ENCODE measurements at regions not wholly inside any gene's neighbourhood (a gene's known extent, or its start where the extent isn't known, plus 50 kb on each side); places are given as distances from the start of the nearest gene placed in this dataset.

DNA sequence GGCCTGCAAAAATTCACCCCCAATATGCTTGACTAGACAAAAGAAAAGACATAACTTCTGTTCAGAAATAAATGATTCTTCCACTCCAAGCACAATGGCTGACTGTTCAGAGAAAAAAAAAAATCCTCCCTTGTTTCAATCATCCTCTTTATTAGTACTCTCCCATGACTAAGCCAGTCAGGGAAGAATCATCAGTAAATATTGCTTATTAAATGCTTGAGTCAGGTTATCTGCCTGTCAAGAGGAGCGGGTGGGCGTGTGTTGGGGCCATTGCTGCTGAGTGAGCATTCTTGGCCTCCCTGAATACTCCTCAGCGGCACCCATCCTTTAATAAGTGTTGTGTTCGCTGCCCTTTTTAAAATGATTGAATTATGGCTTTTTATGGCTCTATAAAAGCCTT, 1334.8 kb upstream of the CELF4 start:
- Histone ChIP-seq H3K36me3 (no peaks in the 10 kb centered on the region), H3K4me1 (no peaks in the 10 kb centered on the region), H3K27me3 (no peaks in the 10 kb centered on the region), H3K27ac (no peak overlapping the region), H3K4me3 (no peak overlapping the region), H3K9me3 (no peaks in the 10 kb centered on the region)
- no peak for DNase-seq (ENCODE audit: low spot score in 2 of 2)
- WGBS, 2 donors = 36 to 49% methylated on average over 4 of the region's 4 CpGs
- TF ChIP-seq POLR2A (IDR thresholded peaks at IDR 0.05) = no peak
- TF ChIP-seq EP300 (IDR thresholded peaks at IDR 0.05) = no peak
- TF ChIP-seq, protein P1, sequence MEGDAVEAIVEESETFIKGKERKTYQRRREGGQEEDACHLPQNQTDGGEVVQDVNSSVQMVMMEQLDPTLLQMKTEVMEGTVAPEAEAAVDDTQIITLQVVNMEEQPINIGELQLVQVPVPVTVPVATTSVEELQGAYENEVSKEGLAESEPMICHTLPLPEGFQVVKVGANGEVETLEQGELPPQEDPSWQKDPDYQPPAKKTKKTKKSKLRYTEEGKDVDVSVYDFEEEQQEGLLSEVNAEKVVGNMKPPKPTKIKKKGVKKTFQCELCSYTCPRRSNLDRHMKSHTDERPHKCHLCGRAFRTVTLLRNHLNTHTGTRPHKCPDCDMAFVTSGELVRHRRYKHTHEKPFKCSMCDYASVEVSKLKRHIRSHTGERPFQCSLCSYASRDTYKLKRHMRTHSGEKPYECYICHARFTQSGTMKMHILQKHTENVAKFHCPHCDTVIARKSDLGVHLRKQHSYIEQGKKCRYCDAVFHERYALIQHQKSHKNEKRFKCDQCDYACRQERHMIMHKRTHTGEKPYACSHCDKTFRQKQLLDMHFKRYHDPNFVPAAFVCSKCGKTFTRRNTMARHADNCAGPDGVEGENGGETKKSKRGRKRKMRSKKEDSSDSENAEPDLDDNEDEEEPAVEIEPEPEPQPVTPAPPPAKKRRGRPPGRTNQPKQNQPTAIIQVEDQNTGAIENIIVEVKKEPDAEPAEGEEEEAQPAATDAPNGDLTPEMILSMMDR (IDR thresholded peaks at IDR 0.05) = no peak

DNA sequence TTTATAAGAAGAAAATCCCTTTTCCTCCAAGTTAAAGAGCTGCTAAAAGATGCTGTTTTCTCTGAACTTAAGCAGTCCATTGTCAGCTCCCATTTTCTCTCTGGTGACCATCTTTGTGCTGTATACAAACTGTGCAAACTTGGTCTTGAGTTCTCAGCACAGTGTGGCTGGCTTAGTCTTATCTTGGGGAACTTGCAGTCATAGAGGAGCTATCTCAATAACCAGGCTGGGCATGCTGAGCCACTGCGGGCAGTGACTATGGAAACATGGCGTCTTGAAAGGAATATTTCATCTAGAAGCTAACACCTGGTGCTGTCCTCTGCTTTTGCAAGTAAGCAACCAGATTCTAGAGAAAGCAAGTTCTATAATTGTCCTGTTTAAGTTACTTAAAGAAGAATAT, 1334.4 kb upstream of the CELF4 start:
- 87 to 98% methylated on average over 2 of the region's 2 CpGs for WGBS, 2 donors
- Histone ChIP-seq H3K27ac (no peak overlapping the region), H3K27me3 (no peaks in the 10 kb centered on the region), H3K4me1 (no peaks in the 10 kb centered on the region), H3K4me3 (no peak overlapping the region), H3K9me3 (no peaks in the 10 kb centered on the region), H3K36me3 (no peaks in the 10 kb centered on the region)
- no peak for DNase-seq (ENCODE audit: low spot score in 2 of 2)
- TF ChIP-seq EP300 (IDR thresholded peaks at IDR 0.05) (no peak), POLR2A (IDR thresholded peaks at IDR 0.05) (no peak)
- TF ChIP-seq, protein P1 (IDR thresholded peaks at IDR 0.05) = no peak

DNA sequence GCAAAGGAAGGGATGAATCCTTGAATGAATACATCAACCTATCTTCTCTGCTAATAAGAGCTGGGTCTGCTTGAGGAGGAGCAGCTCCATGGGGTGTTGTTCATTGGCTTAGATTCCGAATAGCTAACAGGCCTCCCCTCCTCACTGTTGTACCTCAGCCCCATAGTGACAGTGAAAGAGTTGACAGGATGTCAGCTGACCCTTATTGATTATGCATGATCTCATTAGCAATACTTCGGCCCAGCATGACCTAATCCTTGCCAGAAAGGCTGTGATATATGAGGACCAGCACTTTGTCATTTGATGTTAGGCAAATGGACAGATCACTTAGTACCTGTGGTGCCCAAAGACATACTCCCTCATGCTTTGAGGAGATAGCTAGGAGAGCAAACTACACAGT, 1333.7 kb upstream of the CELF4 start:
- H3K4me3 ChIP-seq = no peak overlapping the region
- no peak overlapping the region for H3K27ac ChIP-seq
- no peaks in the 10 kb centered on the region for H3K4me1 ChIP-seq
- no peaks in the 10 kb centered on the region for H3K9me3 ChIP-seq
- H3K36me3 ChIP-seq = no peaks in the 10 kb centered on the region
- H3K27me3 ChIP-seq = no peaks in the 10 kb centered on the region
- WGBS, 2 donors = 79 to 89% methylated on average over 2 of the region's 2 CpGs
- TF ChIP-seq POLR2A (IDR thresholded peaks at IDR 0.05) (no peak), EP300 (IDR thresholded peaks at IDR 0.05) (no peak)
- TF ChIP-seq, protein P1 (IDR thresholded peaks at IDR 0.05) = no peak
- no peak for DNase-seq (ENCODE audit: low spot score in 2 of 2)

DNA sequence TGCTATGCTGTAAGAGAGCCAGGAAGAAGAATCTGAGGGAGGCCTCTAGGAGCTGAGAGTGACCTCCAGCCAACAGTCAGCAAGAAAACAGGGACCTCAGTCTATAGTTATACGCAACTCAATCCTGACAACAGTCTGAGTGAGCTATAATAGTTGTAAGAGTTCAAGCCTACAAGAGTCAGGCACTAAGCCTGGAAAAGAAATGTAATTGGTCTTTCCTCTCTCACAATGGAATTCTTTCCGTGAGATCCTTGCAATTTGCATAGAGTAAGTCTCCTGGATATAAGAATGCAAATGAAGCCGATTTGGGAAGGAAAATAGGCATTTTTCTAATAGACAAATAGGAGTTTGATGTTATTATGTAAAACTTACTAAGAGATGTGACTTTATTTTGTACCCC, 1332.6 kb upstream of the CELF4 start:
- no peak overlapping the region for H3K4me3 ChIP-seq
- TF ChIP-seq POLR2A (IDR thresholded peaks at IDR 0.05) (no peak), EP300 (IDR thresholded peaks at IDR 0.05) (no peak)
- TF ChIP-seq, protein P1 (IDR thresholded peaks at IDR 0.05) = no peak
- no peaks in the 10 kb centered on the region for H3K27me3 ChIP-seq
- H3K27ac ChIP-seq = no peak overlapping the region
- no peaks in the 10 kb centered on the region for H3K4me1 ChIP-seq
- WGBS, 2 donors = 55 to 83% methylated on average over 3 of the region's 3 CpGs
- H3K9me3 ChIP-seq = no peaks in the 10 kb centered on the region
- H3K36me3 ChIP-seq = no peaks in the 10 kb centered on the region
- DNase-seq (ENCODE audit: low spot score in 2 of 2) = no peak

DNA sequence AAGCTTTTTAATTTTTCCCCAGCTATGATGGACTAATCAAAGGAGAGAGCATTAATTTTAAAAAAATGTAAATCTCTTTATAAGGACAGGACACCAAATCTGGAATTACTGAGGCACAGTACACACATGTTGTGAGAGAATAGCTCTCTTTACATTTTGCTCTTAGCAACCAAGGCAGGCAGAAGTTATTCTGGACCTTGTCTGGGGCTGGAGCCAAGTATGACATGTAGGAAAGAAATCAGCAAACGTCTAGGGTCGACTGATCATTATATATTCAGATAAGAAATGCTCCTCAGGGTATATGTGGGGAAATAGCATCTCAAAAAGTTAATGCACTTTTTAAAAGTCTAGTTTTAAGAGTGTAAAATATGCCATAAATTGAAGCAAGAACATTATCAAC, 1330.0 kb upstream of the CELF4 start:
- no peak overlapping the region for H3K4me3 ChIP-seq
- TF ChIP-seq EP300 (IDR thresholded peaks at IDR 0.05) = no peak
- no peak for TF ChIP-seq POLR2A (IDR thresholded peaks at IDR 0.05)
- TF ChIP-seq, protein P1 (IDR thresholded peaks at IDR 0.05) = no peak
- H3K36me3 ChIP-seq = no peaks in the 10 kb centered on the region
- no peaks in the 10 kb centered on the region for H3K27me3 ChIP-seq
- H3K9me3 ChIP-seq = no peaks in the 10 kb centered on the region
- WGBS, 2 donors = 28 to 51% methylated on average over 2 of the region's 2 CpGs
- DNase-seq (ENCODE audit: low spot score in 2 of 2) = no peak
- no peak overlapping the region for H3K27ac ChIP-seq
- H3K4me1 ChIP-seq = no peaks in the 10 kb centered on the region
